C4-2B (cell line): ENCODE measurements at regions not wholly inside any gene's neighbourhood (a gene's known extent, or its start where the extent isn't known, plus 50 kb on each side); places are given as distances from the start of the nearest gene placed in this dataset.

Source experiments
- H3K27ac ChIP-seq: fragments of 450-650 bp; 2 replicates; pipeline ENCODE4 v1.5.1; 2017
- CTCF ChIP-seq: fragments of 450-650 bp; conservative IDR thresholded peaks from 2 replicates; pipeline ENCODE4 v1.5.1; 2017; ENCODE audit warnings: mild to moderate bottlenecking
- ZFX ChIP-seq: fragments of 450-650 bp; IDR thresholded peaks from 2 replicates; pipeline ENCODE4 v1.6.1; 2017

- TF ChIP-seq CTCF (no peak), ZFX (no peak)
These were observed 862.8 kb downstream of the FAM181B start for GRCh38 chr11:81870815-81871214.

GRCh38 chr11:81870066-81870412 lies 863.6 kb downstream of the FAM181B start:
- H3K27ac ChIP-seq, result no peak overlapping the region
- TF ChIP-seq ZFX (no peak), CTCF (no peak)

More at GRCh38 chr11:81870815-81871214, 862.8 kb downstream of the FAM181B start:
- H3K27ac ChIP-seq, result no peak overlapping the region

- H3K27ac ChIP-seq, result no peak overlapping the region
- TF ChIP-seq CTCF, result no peak
- no peak for TF ChIP-seq ZFX
These were observed 864.2 kb downstream of the FAM181B start for GRCh38 chr11:81869351-81870065.

GRCh38 chr11:81866896-81867295 lies 866.8 kb downstream of the FAM181B start:
- H3K27ac ChIP-seq, result no peak overlapping the region

GRCh38 chr11:81857386-81857785 lies 876.3 kb downstream of the FAM181B start:
- TF ChIP-seq CTCF (no peak), ZFX (no peak)
- no peak overlapping the region for H3K27ac ChIP-seq

More at GRCh38 chr11:81866896-81867295, 866.8 kb downstream of the FAM181B start:
- TF ChIP-seq CTCF, result no peak
- no peak for TF ChIP-seq ZFX

GRCh38 chr11:81853791-81854190 lies 879.9 kb downstream of the FAM181B start:
- H3K27ac ChIP-seq, result no peak overlapping the region
- TF ChIP-seq CTCF, result no peak
- TF ChIP-seq ZFX, result no peak

- no peak overlapping the region for H3K27ac ChIP-seq
- TF ChIP-seq ZFX (no peak), CTCF (no peak)
These were observed 880.8 kb downstream of the FAM181B start for GRCh38 chr11:81852896-81853295.
